Upper lobe of left lung (tissue), 4 donors: ENCODE measurements at regions not wholly inside any gene's neighbourhood (a gene's known extent, or its start where the extent isn't known, plus 50 kb on each side); places are given as distances from the start of the nearest gene placed in this dataset.

Source experiments
- POLR2A ChIP-seq, 4 donors: fragments of 450-650 bp; IDR thresholded peaks; one replicate each; pipeline ENCODE4 v1.5.1; 2016 to 2017; ENCODE audit warnings: antibody characterized with exemption in 4 of 4, mild to moderate bottlenecking in 2 of 4
- POLR2AphosphoS5 ChIP-seq, 2 donors: sonication (generic); formaldehyde crosslinking; IDR thresholded peaks; one replicate each; pipeline ENCODE4 v1.5.1; 2017; ENCODE audit warnings: antibody characterized with exemption in 2 of 2

GRCh38 chr4:111919639-111920038, 225.6 kb upstream of the FAM241A start:
- TF ChIP-seq POLR2AphosphoS5 (IDR thresholded peaks at IDR 0.05) (no peak), POLR2A (IDR thresholded peaks at IDR 0.05) (no peak)
